ENCODE measurements at regions not wholly inside any gene's neighbourhood (a gene's known extent, or its start where the extent isn't known, plus 50 kb on each side); places are given as distances from the start of the nearest gene placed in this dataset.

- DNase-seq (ENCODE audit: low read depth, low spot score), result no peak
Measured at GRCh38 chr10:4532976-4533375, 293.0 kb upstream of the AKR1E2 start.

GRCh38 chr10:4532467-4532866, 293.5 kb upstream of the AKR1E2 start:
- DNase-seq (ENCODE audit: low read depth, low spot score), result peak; percentile 21

- no peak for DNase-seq (ENCODE audit: low read depth, low spot score)
Measured at GRCh38 chr10:4532011-4532410, 294.0 kb upstream of the AKR1E2 start.

- no peak for DNase-seq (ENCODE audit: low read depth, low spot score)
Measured at GRCh38 chr10:4529266-4529665, 296.7 kb upstream of the AKR1E2 start.

GRCh38 chr10:4527281-4527970, 298.6 kb upstream of the AKR1E2 start:
- peak; percentile 81 for DNase-seq (ENCODE audit: low read depth, low spot score)

GRCh38 chr10:4526311-4526731, 299.7 kb upstream of the AKR1E2 start:
- DNase-seq (ENCODE audit: low read depth, low spot score), result no peak

- DNase-seq (ENCODE audit: low read depth, low spot score), result no peak
Measured at GRCh38 chr10:4525103-4525502, 300.9 kb upstream of the AKR1E2 start.

- no peak for DNase-seq (ENCODE audit: low read depth, low spot score)
Measured at GRCh38 chr10:4522296-4523000, 303.6 kb upstream of the AKR1E2 start.

GRCh38 chr10:4519658-4520402, 306.2 kb upstream of the AKR1E2 start:
- DNase-seq (ENCODE audit: low read depth, low spot score), result no peak

- DNase-seq (ENCODE audit: low read depth, low spot score), result no peak
Measured at GRCh38 chr10:4517746-4518145, 308.3 kb upstream of the AKR1E2 start.

- DNase-seq (ENCODE audit: low read depth, low spot score), result no peak
Measured at GRCh38 chr10:4515721-4516120, 310.3 kb upstream of the AKR1E2 start.

GRCh38 chr10:4514445-4515108, 311.4 kb upstream of the AKR1E2 start:
- DNase-seq (ENCODE audit: low read depth, low spot score), result no peak

GRCh38 chr10:4512671-4513240, 313.3 kb upstream of the AKR1E2 start:
- peak; percentile 71 for DNase-seq (ENCODE audit: low read depth, low spot score)

- DNase-seq (ENCODE audit: low read depth, low spot score), result no peak
Measured at GRCh38 chr10:4512196-4512595, 313.8 kb upstream of the AKR1E2 start.

GRCh38 chr10:4511509-4511908, 314.5 kb upstream of the AKR1E2 start:
- DNase-seq (ENCODE audit: low read depth, low spot score), result no peak

GRCh38 chr10:4509405-4509804, 316.6 kb upstream of the AKR1E2 start:
- DNase-seq (ENCODE audit: low read depth, low spot score), result no peak

GRCh38 chr10:4506095-4506494, 319.9 kb upstream of the AKR1E2 start:
- peak; percentile 9 for DNase-seq (ENCODE audit: low read depth, low spot score)

GRCh38 chr10:4504550-4504949, 321.5 kb upstream of the AKR1E2 start:
- DNase-seq (ENCODE audit: low read depth, low spot score), result no peak

- peak; percentile 10 for DNase-seq (ENCODE audit: low read depth, low spot score)
Measured at GRCh38 chr10:4503076-4503475, 322.9 kb upstream of the AKR1E2 start.

- DNase-seq (ENCODE audit: low read depth, low spot score), result no peak
Measured at GRCh38 chr10:4501306-4501705, 324.7 kb upstream of the AKR1E2 start.

GRCh38 chr10:4498711-4499251, 327.2 kb upstream of the AKR1E2 start:
- DNase-seq (ENCODE audit: low read depth, low spot score), result peak; percentile 88

All from astrocyte of the hippocampus (primary cell).